ENCODE measurements at regions not wholly inside any gene's neighbourhood (a gene's known extent, or its start where the extent isn't known, plus 50 kb on each side); places are given as distances from the start of the nearest gene placed in this dataset.

- Histone ChIP-seq H3K4me3 (ENCODE audit: control insufficient read depth in 2 of 3, extremely low read depth in 1 of 3, insufficient read depth in 2 of 3, low read depth in 1 of 3, low read length in 3 of 3) (no peak overlapping the region), H3K4me2 (ENCODE audit: control insufficient read depth, extremely low read depth, insufficient read depth, low read depth, low read length) (no peak overlapping the region), H3K27me3 (ENCODE audit: control insufficient read depth, extremely low read depth, insufficient read depth, low read length) (no peaks in the 10 kb centered on the region), H3K4me1 (ENCODE audit: control insufficient read depth, extremely low read depth, insufficient read depth, low read length) (peaks cover 6% of the 10 kb centered on the region), H3K79me2 (ENCODE audit: control insufficient read depth, insufficient read depth, low read length) (no peaks in the 10 kb centered on the region), H3K9me3 (ENCODE audit: control insufficient read depth, low read depth, low read length) (no peaks in the 10 kb centered on the region), H3K9me1 (ENCODE audit: control insufficient read depth, extremely low read depth, insufficient read depth, low read length) (no peaks in the 10 kb centered on the region), H3K9ac (ENCODE audit: control insufficient read depth, extremely low read depth, insufficient read depth, low read length) (no peak overlapping the region), H4K20me1 (ENCODE audit: control insufficient read depth, extremely low read depth, insufficient read depth, low read length) (no peaks in the 10 kb centered on the region), H2AFZ (ENCODE audit: control insufficient read depth, low read length) (no peak overlapping the region), H3K36me3 (ENCODE audit: control insufficient read depth in 2 of 2, extremely low read depth in 1 of 2, insufficient read depth in 2 of 2, low read length in 2 of 2) (no peaks in the 10 kb centered on the region), H3K27ac (ENCODE audit: control insufficient read depth, insufficient read depth, low read length) (no peak overlapping the region)
- DNase-seq (ENCODE audit: low read depth, low spot score): no peak
- no peak for FAIRE-seq
- dilution Hi-C loops (cut with MboI; ENCODE audit: extremely low pct_ligation_motif_present, low sequenced_read_pairs): no loop called here
- no peak for TF ChIP-seq CTCF (optimal IDR thresholded peaks at IDR 0.05 in 1 of 3, IDR thresholded peaks at IDR 0.05 in 1 of 3, conservative IDR thresholded peaks at IDR 0.05 in 1 of 3; ENCODE audit: extremely low read depth in 1 of 3, insufficient read depth in 2 of 3, low read length in 3 of 3)
- no peak for TF ChIP-seq EZH2 (IDR thresholded peaks at IDR 0.05; ENCODE audit: low read length)
These were observed 101.6 kb upstream of the ANKRD28 start for GRCh38 chr3:15899388-15899787.

GRCh38 chr3:15903164-15903563 is 105.4 kb upstream of the ANKRD28 start:
- no peak overlapping the region for H3K4me2 ChIP-seq (ENCODE audit: control insufficient read depth, extremely low read depth, insufficient read depth, low read depth, low read length)
- no peak overlapping the region for H3K9ac ChIP-seq (ENCODE audit: control insufficient read depth, extremely low read depth, insufficient read depth, low read length)
- no peaks in the 10 kb centered on the region for H4K20me1 ChIP-seq (ENCODE audit: control insufficient read depth, extremely low read depth, insufficient read depth, low read length)
- H2AFZ ChIP-seq (ENCODE audit: control insufficient read depth, low read length): no peak overlapping the region
- no peaks in the 10 kb centered on the region for H3K79me2 ChIP-seq (ENCODE audit: control insufficient read depth, insufficient read depth, low read length)
- no peaks in the 10 kb centered on the region for H3K9me3 ChIP-seq (ENCODE audit: control insufficient read depth, low read depth, low read length)
- DNase-seq (ENCODE audit: low read depth, low spot score) (no peak), FAIRE-seq (no peak)
- H3K27ac ChIP-seq (ENCODE audit: control insufficient read depth, insufficient read depth, low read length): no peak overlapping the region
- no peaks in the 10 kb centered on the region for H3K9me1 ChIP-seq (ENCODE audit: control insufficient read depth, extremely low read depth, insufficient read depth, low read length)
- H3K36me3 ChIP-seq (ENCODE audit: control insufficient read depth in 2 of 2, extremely low read depth in 1 of 2, insufficient read depth in 2 of 2, low read length in 2 of 2): no peaks in the 10 kb centered on the region
- H3K27me3 ChIP-seq (ENCODE audit: control insufficient read depth, extremely low read depth, insufficient read depth, low read length): no peaks in the 10 kb centered on the region
- TF ChIP-seq EZH2 (IDR thresholded peaks at IDR 0.05; ENCODE audit: low read length) (no peak), CTCF (optimal IDR thresholded peaks at IDR 0.05 in 1 of 3, IDR thresholded peaks at IDR 0.05 in 1 of 3, conservative IDR thresholded peaks at IDR 0.05 in 1 of 3; ENCODE audit: extremely low read depth in 1 of 3, insufficient read depth in 2 of 3, low read length in 3 of 3) (no peak)
- dilution Hi-C loops (cut with MboI; ENCODE audit: extremely low pct_ligation_motif_present, low sequenced_read_pairs): no loop called here
- H3K4me1 ChIP-seq (ENCODE audit: control insufficient read depth, extremely low read depth, insufficient read depth, low read length): peaks cover 7% of the 10 kb centered on the region
- H3K4me3 ChIP-seq (ENCODE audit: control insufficient read depth in 2 of 3, extremely low read depth in 1 of 3, insufficient read depth in 2 of 3, low read depth in 1 of 3, low read length in 3 of 3): no peak overlapping the region

All from keratinocyte (primary cell).